ENCODE measurements at regions not wholly inside any gene's neighbourhood (a gene's known extent, or its start where the extent isn't known, plus 50 kb on each side); places are given as distances from the start of the nearest gene placed in this dataset.

DNA sequence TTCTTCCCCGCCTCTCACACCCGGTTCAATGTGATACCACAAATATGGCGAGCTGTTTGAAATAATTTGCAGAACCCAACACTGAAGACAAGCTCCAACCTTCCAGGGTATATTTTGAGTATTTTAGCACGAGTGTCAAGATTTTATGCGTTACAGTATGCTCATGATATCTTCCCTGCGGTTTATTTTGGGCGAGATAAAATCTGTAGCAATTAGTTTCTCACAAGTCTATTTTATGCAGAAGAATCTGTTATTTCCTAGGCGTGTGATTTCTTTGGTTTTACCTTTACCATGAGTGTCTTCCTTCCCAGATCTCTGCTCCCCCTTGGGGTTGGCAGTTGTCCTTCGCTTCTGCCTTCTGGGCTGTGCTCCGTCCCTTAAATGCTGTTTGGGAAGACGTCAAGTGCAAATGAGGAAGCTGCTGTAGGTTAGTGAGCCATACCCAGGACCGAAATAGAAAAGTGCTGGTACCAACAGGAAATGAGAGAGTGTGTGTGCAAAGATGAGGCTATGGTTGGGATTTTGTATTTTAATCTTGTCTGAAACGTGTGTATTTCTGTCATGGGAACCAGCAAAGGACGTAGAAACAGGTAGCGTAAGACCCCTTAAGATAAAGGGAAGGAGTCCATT lies 299.8 kb downstream of the KLF6 start:
- WGBS, 2 experiments (ENCODE audit: insufficient coverage in 2 of 2): 94 to 96% methylated on average over 11 to 13 of the region's 15 CpGs
- Histone ChIP-seq H3K4me1 (ENCODE audit: control insufficient read depth, insufficient read depth, low read length, poor library complexity, severe bottlenecking) (peaks cover 35% of the 10 kb centered on the region), H3K4me3 (ENCODE audit: extremely low read depth, insufficient read depth, low read length, poor library complexity, severe bottlenecking) (no peak overlapping the region), H3K36me3 (ENCODE audit: control insufficient read depth, insufficient read depth, low read length) (no peaks in the 10 kb centered on the region), H3K27ac (ENCODE audit: low read depth, low read length, severe bottlenecking) (peak overlapping the region; percentile 73), H3K9me3 (ENCODE audit: control insufficient read depth, low read length) (no peaks in the 10 kb centered on the region)

DNA sequence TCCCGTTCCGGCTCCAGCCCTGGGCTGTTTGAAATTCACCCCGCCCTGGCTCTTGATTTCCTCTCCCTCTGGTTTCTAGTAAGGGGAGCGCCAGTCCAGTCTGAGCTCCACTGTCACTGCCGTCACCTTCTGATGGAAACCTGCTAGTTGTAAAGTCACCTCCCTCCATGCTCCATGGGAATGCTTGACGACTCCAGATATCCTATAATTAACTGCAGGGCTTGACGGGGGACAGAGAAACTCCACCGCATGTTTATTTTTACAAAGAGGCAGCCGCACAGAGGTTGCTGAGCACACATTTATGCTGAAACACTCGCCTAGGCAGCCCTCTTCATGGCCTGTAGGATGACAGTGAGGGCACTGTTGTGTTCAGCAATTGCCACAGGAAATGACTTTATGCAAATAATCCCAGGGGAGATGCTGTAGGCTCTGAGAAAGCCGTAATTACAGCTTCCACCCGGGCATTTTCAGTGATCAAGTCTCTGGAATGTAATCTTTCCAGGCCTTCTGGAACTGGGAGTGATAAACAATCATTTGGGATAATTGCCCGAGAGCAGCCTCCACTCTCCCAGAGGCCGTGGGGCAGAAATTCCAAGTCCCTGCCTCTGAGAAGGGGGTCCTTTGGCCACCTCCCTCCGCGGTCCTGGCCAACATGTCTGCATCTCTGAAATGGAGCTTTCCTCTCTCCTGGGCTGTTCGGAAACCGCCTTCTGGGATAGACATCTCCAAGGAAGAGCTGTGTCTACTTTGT lies 300.5 kb downstream of the KLF6 start:
- no peaks in the 10 kb centered on the region for H3K9me3 ChIP-seq (ENCODE audit: control insufficient read depth, low read length)
- no peak overlapping the region for H3K4me3 ChIP-seq (ENCODE audit: extremely low read depth, insufficient read depth, low read length, poor library complexity, severe bottlenecking)
- 83 to 84% methylated on average over 14 to 18 of the region's 18 CpGs for WGBS, 2 experiments (ENCODE audit: insufficient coverage in 2 of 2)
- H3K4me1 ChIP-seq (ENCODE audit: control insufficient read depth, insufficient read depth, low read length, poor library complexity, severe bottlenecking): peaks cover 35% of the 10 kb centered on the region
- peak overlapping the region; percentile 73 for H3K27ac ChIP-seq (ENCODE audit: low read depth, low read length, severe bottlenecking)
- no peaks in the 10 kb centered on the region for H3K36me3 ChIP-seq (ENCODE audit: control insufficient read depth, insufficient read depth, low read length)

DNA sequence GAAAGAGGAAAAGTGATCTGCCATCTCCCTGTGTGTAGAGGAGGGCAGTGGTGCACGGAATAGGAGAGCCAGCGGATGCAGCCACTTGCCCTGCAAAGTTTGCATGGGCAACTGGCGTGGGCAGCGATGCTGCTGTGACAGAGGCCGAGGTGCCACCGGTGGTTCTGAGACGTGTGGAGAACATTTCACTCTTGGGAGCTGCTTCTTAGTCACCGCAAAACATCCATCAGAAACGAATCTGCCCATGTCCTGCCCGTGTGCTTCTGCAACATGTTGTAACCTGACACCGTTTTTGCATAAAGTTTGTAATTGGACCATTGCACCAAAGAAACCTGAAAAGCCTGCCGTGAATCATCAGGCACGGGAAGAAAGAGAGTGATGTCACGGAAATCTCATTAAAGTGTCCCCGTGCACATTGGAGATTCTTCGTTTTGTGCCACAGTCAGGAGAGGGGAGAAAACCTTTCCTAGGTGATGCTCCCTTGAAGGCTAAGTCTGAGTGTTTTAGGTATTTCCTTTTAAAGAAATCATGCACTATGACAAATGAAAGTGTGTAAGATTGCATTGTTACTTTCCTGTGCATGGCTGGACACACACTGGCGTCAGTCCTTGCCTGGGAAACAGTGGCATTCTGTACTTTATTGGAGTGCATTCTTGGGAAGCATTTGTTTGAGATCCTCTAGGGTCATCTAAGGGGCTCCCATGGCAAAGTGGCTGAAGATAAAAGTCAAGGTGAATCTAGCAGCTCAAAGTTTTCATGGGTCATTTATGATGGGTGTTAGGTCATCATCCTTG lies 302.6 kb downstream of the KLF6 start:
- peaks cover 40% of the 10 kb centered on the region for H3K4me1 ChIP-seq (ENCODE audit: control insufficient read depth, insufficient read depth, low read length, poor library complexity, severe bottlenecking)
- H3K4me3 ChIP-seq (ENCODE audit: extremely low read depth, insufficient read depth, low read length, poor library complexity, severe bottlenecking): no peak overlapping the region
- H3K9me3 ChIP-seq (ENCODE audit: control insufficient read depth, low read length): no peaks in the 10 kb centered on the region
- peak overlapping the region; percentile 84 for H3K27ac ChIP-seq (ENCODE audit: low read depth, low read length, severe bottlenecking)
- WGBS, 2 experiments (ENCODE audit: insufficient coverage in 2 of 2): 57 to 72% methylated on average over 16 to 17 of the region's 17 CpGs
- H3K36me3 ChIP-seq (ENCODE audit: control insufficient read depth, insufficient read depth, low read length): no peaks in the 10 kb centered on the region

DNA sequence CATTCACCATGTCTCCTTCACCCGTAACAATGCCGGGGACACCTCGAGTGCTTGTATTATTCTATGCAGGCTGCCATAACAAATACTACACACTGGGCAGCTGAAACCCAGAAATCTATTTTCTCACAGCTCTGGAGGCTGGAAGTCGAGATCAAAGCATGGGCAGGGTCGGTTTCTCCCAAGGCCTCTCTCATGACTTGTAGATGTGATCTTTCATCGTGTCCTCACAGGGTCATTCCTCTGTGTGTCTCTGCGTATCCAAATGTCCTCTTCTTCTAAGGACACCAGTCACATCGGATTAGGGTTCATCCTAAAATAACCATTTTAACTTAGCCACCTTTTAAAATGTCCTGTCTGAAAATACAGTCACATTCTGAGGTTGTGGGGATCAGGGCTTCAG lies 303.5 kb downstream of the KLF6 start:
- Histone ChIP-seq H3K27ac (ENCODE audit: low read depth, low read length, severe bottlenecking) (no peak overlapping the region), H3K4me3 (ENCODE audit: extremely low read depth, insufficient read depth, low read length, poor library complexity, severe bottlenecking) (no peak overlapping the region), H3K9me3 (ENCODE audit: control insufficient read depth, low read length) (no peaks in the 10 kb centered on the region), H3K4me1 (ENCODE audit: control insufficient read depth, insufficient read depth, low read length, poor library complexity, severe bottlenecking) (peaks cover 32% of the 10 kb centered on the region), H3K36me3 (ENCODE audit: control insufficient read depth, insufficient read depth, low read length) (no peaks in the 10 kb centered on the region)
- WGBS, 2 experiments (ENCODE audit: insufficient coverage in 2 of 2): 89 to 97% methylated on average over 7 to 8 of the region's 8 CpGs

DNA sequence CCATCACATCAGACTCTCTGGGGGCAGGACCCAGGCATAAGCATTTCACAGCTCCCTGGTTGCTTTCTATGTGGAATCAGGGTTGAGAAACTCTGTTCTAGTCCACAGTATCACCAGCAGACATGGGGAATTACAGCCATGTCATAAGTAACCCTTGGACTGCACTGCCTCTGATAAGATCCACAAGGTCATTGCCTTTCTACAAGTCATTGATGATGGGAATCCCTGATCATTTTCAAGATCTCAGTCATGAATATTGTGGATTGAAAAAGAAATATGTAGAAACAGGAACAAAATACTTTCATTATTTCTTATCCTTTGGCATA lies 304.1 kb downstream of the KLF6 start:
- no peak overlapping the region for H3K4me3 ChIP-seq (ENCODE audit: extremely low read depth, insufficient read depth, low read length, poor library complexity, severe bottlenecking)
- H3K36me3 ChIP-seq (ENCODE audit: control insufficient read depth, insufficient read depth, low read length): no peaks in the 10 kb centered on the region
- peaks cover 31% of the 10 kb centered on the region for H3K4me1 ChIP-seq (ENCODE audit: control insufficient read depth, insufficient read depth, low read length, poor library complexity, severe bottlenecking)
- no peaks in the 10 kb centered on the region for H3K9me3 ChIP-seq (ENCODE audit: control insufficient read depth, low read length)
- no peak overlapping the region for H3K27ac ChIP-seq (ENCODE audit: low read depth, low read length, severe bottlenecking)

DNA sequence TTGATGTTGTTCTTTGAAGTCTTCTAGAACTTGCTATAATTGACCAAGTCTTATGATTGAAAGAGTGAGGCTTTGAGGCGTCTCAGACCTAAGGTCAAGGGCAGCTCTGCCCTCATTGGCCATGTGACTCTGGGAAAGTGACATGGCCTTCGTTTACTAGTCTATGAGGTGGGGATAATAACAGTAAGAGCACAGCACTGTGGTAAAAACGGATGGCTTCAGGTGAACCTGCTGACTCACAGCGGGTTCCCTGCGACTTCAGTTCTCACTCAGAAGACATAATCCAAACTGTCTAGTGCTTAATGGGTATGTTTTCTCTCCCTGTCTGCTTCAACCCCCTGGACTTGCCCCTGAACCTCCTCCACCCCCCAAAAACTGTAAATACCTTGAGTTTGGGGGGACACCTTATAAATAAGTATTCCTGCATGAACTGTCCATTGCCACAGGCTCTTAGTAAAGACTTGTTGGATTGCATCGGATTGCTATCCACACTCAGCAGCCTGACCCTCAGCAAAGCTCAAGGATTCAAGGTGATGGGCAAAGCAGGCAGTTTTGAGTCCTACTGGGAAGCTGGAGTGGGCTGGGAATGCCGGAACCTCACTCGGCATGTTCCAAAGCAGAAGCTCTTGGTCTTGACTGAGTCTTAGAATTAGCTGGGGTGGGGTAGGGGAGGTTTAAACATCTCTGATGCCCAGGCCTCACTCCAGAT lies 304.6 kb downstream of the KLF6 start:
- no peak overlapping the region for H3K27ac ChIP-seq (ENCODE audit: low read depth, low read length, severe bottlenecking)
- H3K4me3 ChIP-seq (ENCODE audit: extremely low read depth, insufficient read depth, low read length, poor library complexity, severe bottlenecking): no peak overlapping the region
- WGBS, 2 experiments (ENCODE audit: insufficient coverage in 2 of 2): 84 to 91% methylated on average over 6 to 8 of the region's 8 CpGs
- H3K4me1 ChIP-seq (ENCODE audit: control insufficient read depth, insufficient read depth, low read length, poor library complexity, severe bottlenecking): peaks cover 31% of the 10 kb centered on the region
- no peaks in the 10 kb centered on the region for H3K9me3 ChIP-seq (ENCODE audit: control insufficient read depth, low read length)
- no peaks in the 10 kb centered on the region for H3K36me3 ChIP-seq (ENCODE audit: control insufficient read depth, insufficient read depth, low read length)

DNA sequence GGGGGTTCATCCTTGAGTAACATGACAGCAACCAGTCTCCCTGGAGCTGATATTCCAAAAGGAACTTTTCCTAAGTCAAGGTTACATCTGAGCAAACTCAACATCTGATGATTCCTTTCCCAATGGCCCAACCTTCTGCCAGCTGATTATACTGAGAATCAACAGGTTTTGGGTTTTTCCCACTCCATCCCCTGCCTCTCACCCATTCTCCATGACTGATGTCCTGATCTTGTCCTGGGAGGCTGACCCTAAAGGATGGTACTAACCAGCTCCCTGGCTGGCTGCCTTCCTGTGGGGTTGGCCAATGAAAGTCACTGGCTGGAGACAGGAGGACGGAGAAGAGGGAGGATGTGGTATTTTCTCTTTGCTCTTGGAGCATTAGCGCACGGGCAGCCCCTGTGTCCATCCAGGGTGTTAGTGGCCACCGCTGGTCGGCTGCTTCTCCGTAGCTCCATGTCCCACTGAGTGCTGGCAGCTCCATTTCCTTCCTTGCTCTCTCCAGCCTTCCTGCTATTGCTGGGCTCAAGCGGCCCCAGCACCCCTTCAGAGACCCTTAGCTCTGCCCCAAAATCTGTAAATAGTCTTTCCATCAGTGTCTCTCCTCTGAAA lies 306.2 kb upstream of the PITRM1 start:
- Histone ChIP-seq H3K36me3 (ENCODE audit: control insufficient read depth, insufficient read depth, low read length) (no peaks in the 10 kb centered on the region), H3K4me3 (ENCODE audit: extremely low read depth, insufficient read depth, low read length, poor library complexity, severe bottlenecking) (no peak overlapping the region), H3K9me3 (ENCODE audit: control insufficient read depth, low read length) (no peaks in the 10 kb centered on the region), H3K4me1 (ENCODE audit: control insufficient read depth, insufficient read depth, low read length, poor library complexity, severe bottlenecking) (peaks cover 20% of the 10 kb centered on the region), H3K27ac (ENCODE audit: low read depth, low read length, severe bottlenecking) (no peak overlapping the region)
- 93 to 94% methylated on average over 6 of the region's 7 CpGs for WGBS, 2 experiments (ENCODE audit: insufficient coverage in 2 of 2)

DNA sequence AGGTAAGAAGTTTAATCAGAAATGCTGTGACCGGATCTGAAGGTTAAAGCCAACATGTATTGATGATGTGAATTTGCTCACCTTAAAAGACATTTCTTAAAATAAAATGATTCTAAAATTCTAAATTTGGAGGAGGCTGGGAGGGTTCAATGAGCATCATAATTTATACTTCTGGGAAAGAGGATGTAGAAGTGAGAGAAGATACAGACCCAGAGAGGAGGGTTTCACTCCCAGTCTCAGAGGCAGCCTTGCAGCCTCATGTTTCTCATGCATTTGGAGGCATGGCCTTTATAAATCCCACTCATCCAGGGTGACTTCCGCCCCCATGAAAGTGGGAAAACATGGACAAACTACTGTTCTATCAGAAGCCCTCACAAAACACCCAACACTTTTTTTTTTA lies 305.6 kb upstream of the PITRM1 start:
- Histone ChIP-seq H3K9me3 (ENCODE audit: control insufficient read depth, low read length) (no peaks in the 10 kb centered on the region), H3K36me3 (ENCODE audit: control insufficient read depth, insufficient read depth, low read length) (no peaks in the 10 kb centered on the region), H3K4me3 (ENCODE audit: extremely low read depth, insufficient read depth, low read length, poor library complexity, severe bottlenecking) (no peak overlapping the region), H3K27ac (ENCODE audit: low read depth, low read length, severe bottlenecking) (no peak overlapping the region), H3K4me1 (ENCODE audit: control insufficient read depth, insufficient read depth, low read length, poor library complexity, severe bottlenecking) (peaks cover 19% of the 10 kb centered on the region)
- WGBS, 2 experiments (ENCODE audit: insufficient coverage in 2 of 2): 100% methylated on average over 1 of the region's 2 CpGs; no CpG with 5 or more reads in 1 of the 2 experiments

DNA sequence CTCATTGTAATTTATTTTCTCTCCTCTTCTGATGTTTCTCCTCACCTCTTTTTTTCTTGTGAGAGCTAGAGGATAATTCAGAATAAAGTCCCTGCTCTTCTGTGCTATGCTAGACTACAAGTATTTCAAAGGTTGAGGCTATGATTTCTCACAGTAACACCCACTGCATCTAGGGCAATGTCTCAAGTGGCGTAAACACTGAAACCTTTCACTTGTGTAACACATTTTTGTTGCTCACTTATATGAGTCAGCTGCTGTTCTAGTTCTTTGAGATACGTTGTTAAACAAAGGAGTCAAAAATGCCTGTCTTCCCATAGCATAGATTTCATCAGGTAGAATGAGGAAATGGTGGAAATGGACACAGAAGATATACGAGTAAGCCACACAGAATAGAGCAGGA lies 305.1 kb upstream of the PITRM1 start:
- H3K4me1 ChIP-seq (ENCODE audit: control insufficient read depth, insufficient read depth, low read length, poor library complexity, severe bottlenecking): peaks cover 15% of the 10 kb centered on the region
- 83% methylated on average over 2 of the region's 3 CpGs; no CpG with 5 or more reads in 1 of the 2 experiments for WGBS, 2 experiments (ENCODE audit: insufficient coverage in 2 of 2)
- H3K27ac ChIP-seq (ENCODE audit: low read depth, low read length, severe bottlenecking): peak overlapping the region; percentile 17
- H3K9me3 ChIP-seq (ENCODE audit: control insufficient read depth, low read length): no peaks in the 10 kb centered on the region
- H3K36me3 ChIP-seq (ENCODE audit: control insufficient read depth, insufficient read depth, low read length): no peaks in the 10 kb centered on the region
- H3K4me3 ChIP-seq (ENCODE audit: extremely low read depth, insufficient read depth, low read length, poor library complexity, severe bottlenecking): no peak overlapping the region

DNA sequence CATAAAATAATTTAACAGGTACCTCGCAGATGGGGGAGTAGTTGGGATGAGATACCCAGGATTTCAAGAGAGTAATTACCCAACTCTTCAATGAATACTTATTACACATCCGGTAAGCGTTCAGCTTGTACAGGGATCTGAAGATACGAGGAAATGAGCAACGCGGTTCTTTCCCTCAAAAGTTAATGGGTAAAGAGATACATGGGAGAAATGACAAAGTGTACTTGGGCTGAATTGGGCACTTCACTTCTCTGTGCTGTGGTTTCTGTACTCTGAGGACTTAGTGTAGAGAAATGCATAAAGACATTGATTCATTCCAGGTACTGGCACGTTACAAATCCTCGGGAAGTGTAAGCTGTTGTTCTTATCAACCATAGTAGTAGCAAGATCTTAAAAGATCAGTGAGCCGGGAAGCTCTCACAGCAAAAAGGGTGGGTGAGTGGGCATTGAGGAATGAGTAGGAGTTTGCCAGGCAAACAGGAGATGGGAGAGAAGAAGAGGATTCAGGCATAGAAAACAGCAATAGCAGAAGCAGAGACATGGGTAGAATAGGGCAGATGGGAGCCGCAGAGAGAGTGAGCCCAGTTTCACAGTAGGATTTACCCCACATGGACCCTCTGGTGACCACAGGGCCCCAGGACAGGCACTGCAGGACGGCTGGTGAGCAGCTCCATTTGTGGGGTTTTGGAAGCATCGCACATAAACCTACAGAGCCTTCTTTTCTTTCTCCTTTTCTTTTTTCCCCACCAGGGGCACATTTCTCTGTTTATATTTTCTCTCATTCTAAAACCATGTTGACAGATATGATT lies 304.3 kb upstream of the PITRM1 start:
- WGBS, 2 experiments (ENCODE audit: insufficient coverage in 2 of 2): 92 to 94% methylated on average over 9 of the region's 12 CpGs
- no peak overlapping the region for H3K27ac ChIP-seq (ENCODE audit: low read depth, low read length, severe bottlenecking)

More for the DNA sequence above, 304.3 kb upstream of the PITRM1 start:
- Histone ChIP-seq H3K4me1 (ENCODE audit: control insufficient read depth, insufficient read depth, low read length, poor library complexity, severe bottlenecking) (peaks cover 8% of the 10 kb centered on the region), H3K36me3 (ENCODE audit: control insufficient read depth, insufficient read depth, low read length) (no peaks in the 10 kb centered on the region), H3K9me3 (ENCODE audit: control insufficient read depth, low read length) (no peaks in the 10 kb centered on the region), H3K4me3 (ENCODE audit: extremely low read depth, insufficient read depth, low read length, poor library complexity, severe bottlenecking) (no peak overlapping the region)
